MCF 10A (cell line): ENCODE measurements at regions not wholly inside any gene's neighbourhood (a gene's known extent, or its start where the extent isn't known, plus 50 kb on each side); places are given as distances from the start of the nearest gene placed in this dataset.

ENCODE experiments used
- BruUV-seq: library from RNA; stranded (reverse); fragments of 400-500 nt; replicated peaks from 2 replicates; lab custom pipeline; 2021; lab: Mats Ljungman, UMichigan
- CTCF ChIA-PET: fragments of 300-600 bp; sonication (Branson Sonifier 250); formaldehyde crosslinking; extraction: SDS; loops from one replicate; lab custom pipeline; 2021; ENCODE audit warnings: antibody characterized with exemption, inconsistent platforms; lab: Yijun Ruan, JAX
- POLR2A ChIA-PET: fragments of 300-600, 350-650 bp; sonication (Branson Sonifier 250); formaldehyde crosslinking; extraction: SDS; loops from one replicate; lab custom pipeline; 2020; ENCODE audit warnings: antibody characterized with exemption, inconsistent platforms; lab: Yijun Ruan, JAX
- DNase-seq: peaks from one replicate; pipeline ENCODE4 v3.0.0-alpha.2; 2018; ENCODE audit not compliant: unreplicated experiment
- H3K27ac Mint-ChIP-seq: one replicate; pipeline ENCODE4 v1.8.0; 2022; ENCODE audit warnings: mild to moderate bottlenecking, low read depth, mixed read lengths; ENCODE audit not compliant: unreplicated experiment
- H3K27me3 Mint-ChIP-seq: one replicate; pipeline ENCODE4 v1.8.0; 2022; ENCODE audit warnings: mixed read lengths; ENCODE audit not compliant: insufficient read depth, unreplicated experiment
- H3K36me3 Mint-ChIP-seq: one replicate; pipeline ENCODE4 v1.8.0; 2022; ENCODE audit warnings: mild to moderate bottlenecking, moderate library complexity, mixed read lengths; ENCODE audit not compliant: insufficient read depth, unreplicated experiment
- H3K4me1 Mint-ChIP-seq: one replicate; pipeline ENCODE4 v1.8.0; 2022; ENCODE audit warnings: mixed read lengths; ENCODE audit not compliant: insufficient read depth, unreplicated experiment
- H3K4me3 Mint-ChIP-seq: one replicate; pipeline ENCODE4 v1.8.0; 2022; ENCODE audit warnings: mild to moderate bottlenecking, moderate library complexity, mixed read lengths; ENCODE audit not compliant: unreplicated experiment
- H3K9me3 Mint-ChIP-seq: one replicate; pipeline ENCODE4 v1.8.0; 2022; ENCODE audit warnings: mixed read lengths; ENCODE audit not compliant: unreplicated experiment
- intact Hi-C: fragments of 100-400 bp; cut with micrococcal nuclease; formaldehyde crosslinking; loops from 2 replicates; pipeline ENCODE4 v1.14.1; 2022
- TF ChIP-seq, protein P1 (sequence below): fragments of 200-600 bp; IDR thresholded peaks from one replicate; pipeline ENCODE4 v1.8.0; 2022; ENCODE audit warnings: antibody characterized with exemption, mild to moderate bottlenecking; ENCODE audit not compliant: unreplicated experiment

DNA sequence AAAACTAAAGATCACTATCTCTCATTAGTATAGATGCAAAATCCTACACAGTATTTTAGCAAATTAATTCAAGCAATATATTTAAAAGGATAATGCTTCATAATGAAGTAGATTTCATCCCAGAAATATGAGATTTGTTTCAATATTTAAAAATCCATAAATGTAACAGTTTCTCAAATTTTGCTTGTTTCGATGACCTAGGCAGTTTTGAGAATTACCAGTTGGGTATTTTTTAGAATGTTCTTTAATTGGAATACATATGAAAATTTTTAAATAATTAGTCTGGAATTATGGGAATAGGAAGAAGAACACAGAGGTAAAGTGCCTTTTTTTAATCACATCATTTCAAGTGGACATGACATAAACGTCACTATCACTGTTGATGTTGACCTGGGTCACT, 192.3 kb downstream of the FBXO8 start:
- TF ChIP-seq, protein P1, sequence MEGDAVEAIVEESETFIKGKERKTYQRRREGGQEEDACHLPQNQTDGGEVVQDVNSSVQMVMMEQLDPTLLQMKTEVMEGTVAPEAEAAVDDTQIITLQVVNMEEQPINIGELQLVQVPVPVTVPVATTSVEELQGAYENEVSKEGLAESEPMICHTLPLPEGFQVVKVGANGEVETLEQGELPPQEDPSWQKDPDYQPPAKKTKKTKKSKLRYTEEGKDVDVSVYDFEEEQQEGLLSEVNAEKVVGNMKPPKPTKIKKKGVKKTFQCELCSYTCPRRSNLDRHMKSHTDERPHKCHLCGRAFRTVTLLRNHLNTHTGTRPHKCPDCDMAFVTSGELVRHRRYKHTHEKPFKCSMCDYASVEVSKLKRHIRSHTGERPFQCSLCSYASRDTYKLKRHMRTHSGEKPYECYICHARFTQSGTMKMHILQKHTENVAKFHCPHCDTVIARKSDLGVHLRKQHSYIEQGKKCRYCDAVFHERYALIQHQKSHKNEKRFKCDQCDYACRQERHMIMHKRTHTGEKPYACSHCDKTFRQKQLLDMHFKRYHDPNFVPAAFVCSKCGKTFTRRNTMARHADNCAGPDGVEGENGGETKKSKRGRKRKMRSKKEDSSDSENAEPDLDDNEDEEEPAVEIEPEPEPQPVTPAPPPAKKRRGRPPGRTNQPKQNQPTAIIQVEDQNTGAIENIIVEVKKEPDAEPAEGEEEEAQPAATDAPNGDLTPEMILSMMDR, result no peak
- POLR2A ChIA-PET, result no interaction called here
- no TSS peak for BruUV-seq
- CTCF ChIA-PET, result no interaction called here
- Mint-ChIP-seq H3K27me3 (peaks cover 39% of the 10 kb centered on the region), H3K4me1 (no peaks in the 10 kb centered on the region), H3K27ac (no peak overlapping the region), H3K4me3 (no peak overlapping the region), H3K36me3 (no peaks in the 10 kb centered on the region), H3K9me3 (no peaks in the 10 kb centered on the region)
- no peak for DNase-seq
- intact Hi-C loops, result no loop called here

DNA sequence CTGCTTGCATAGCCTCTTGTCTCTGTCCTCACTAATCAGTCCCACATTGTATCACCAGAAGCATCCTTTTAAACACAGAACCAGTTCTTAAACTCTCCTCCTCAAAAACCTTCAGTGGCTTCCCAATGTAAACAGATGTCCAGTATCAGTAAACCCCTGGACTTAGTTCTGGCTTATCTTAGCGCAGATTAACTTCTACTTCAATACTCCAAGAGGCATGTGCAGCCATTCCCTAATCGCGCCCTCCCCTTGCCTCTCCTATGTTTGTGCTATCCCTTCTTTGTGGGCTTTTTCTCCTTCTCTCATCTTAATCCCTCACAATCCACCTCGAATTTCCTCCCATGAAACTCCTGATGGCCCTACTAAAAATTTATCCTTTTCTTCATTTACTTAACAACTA, 193.8 kb downstream of the FBXO8 start:
- TF ChIP-seq, protein P1, result no peak
- H3K4me1 Mint-ChIP-seq, result no peaks in the 10 kb centered on the region
- CTCF ChIA-PET, result interaction anchor here (0.7 kb wide), 1 partner anchor 269 kb away, joined by 3 read pairs; no protein-coding TSS in a partner anchor
- no peak overlapping the region for H3K4me3 Mint-ChIP-seq
- BruUV-seq, result no TSS peak
- intact Hi-C loops, result no loop called here
- H3K27ac Mint-ChIP-seq, result no peak overlapping the region
- no peak for DNase-seq
- POLR2A ChIA-PET, result no interaction called here
- H3K9me3 Mint-ChIP-seq, result no peaks in the 10 kb centered on the region
- no peaks in the 10 kb centered on the region for H3K36me3 Mint-ChIP-seq
- peaks cover 47% of the 10 kb centered on the region for H3K27me3 Mint-ChIP-seq

DNA sequence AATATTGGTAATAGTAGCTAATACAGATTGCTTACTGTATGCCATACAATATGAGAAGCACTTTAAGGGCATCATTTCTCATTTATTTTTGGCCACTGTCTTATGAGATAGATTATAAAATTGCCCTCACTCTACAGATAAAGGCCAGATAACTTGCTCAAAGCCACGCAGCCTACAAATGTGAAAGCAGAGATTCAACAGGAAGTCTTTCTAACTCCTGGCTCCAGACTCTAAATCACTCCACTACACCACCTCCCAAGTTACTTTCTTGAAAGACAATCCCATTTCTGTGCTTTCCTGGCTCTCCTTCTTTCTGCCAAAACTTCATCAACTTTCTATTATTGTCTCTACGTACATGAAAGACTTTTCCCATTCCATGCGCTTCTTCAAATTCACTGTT, 194.7 kb downstream of the FBXO8 start:
- peaks cover 56% of the 10 kb centered on the region for H3K27me3 Mint-ChIP-seq
- H3K9me3 Mint-ChIP-seq, result no peaks in the 10 kb centered on the region
- H3K36me3 Mint-ChIP-seq, result no peaks in the 10 kb centered on the region
- no peak overlapping the region for H3K27ac Mint-ChIP-seq
- ChIA-PET POLR2A (no interaction called here), CTCF (no interaction called here)
- no peak overlapping the region for H3K4me3 Mint-ChIP-seq
- H3K4me1 Mint-ChIP-seq, result no peaks in the 10 kb centered on the region
- no TSS peak for BruUV-seq
- TF ChIP-seq, protein P1, result no peak
- intact Hi-C loops, result no loop called here
- no peak for DNase-seq

DNA sequence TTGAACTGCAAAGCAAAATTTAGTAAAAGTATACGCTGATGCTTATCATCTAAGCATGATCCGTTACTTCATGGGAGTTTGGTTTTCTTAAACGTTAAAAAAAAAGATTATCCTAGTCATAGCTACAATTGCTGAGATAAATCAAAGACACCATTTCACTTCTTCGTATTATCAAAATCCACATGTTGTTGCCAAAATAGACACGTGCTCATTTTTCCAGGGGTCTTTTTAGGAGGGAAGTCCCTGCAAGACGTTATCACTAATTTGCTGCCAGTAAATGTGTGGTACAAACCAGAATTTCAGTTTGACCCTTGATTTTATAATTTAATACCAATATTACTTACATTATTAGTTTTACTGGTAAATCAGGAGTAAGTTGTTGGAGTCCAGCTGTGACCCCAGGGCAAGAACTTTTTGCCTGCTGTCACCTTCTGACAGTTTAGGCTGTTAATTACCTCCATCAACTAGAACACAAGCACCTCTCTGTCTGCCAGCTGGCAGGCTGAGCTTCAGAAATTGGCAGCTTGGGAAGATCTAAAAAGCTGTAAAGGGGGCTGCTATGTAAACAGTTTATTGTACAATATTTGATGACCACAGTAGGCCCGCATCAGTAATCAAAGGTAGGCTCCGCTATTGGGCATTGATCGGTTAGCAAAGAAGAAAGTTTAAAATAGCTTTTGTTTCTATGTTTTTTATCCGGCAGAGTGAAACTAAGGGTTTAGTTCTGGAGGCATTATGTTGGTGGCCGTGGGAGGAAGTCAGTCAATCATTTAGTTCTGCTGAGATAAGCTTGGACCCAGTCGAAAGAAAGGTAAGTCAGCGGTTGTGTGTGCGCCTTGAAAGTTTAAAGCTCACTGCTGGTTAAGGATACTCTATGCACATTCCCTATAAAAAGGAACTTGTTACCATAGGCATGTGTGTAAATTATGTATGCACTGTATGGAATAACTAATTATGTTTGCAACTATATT, 196.4 kb downstream of the FBXO8 start:
- Mint-ChIP-seq H3K27me3 (peaks cover 59% of the 10 kb centered on the region), H3K9me3 (no peaks in the 10 kb centered on the region)
- no TSS peak for BruUV-seq

More for the DNA sequence above, 196.4 kb downstream of the FBXO8 start:
- POLR2A ChIA-PET, result interaction anchor here (0.8 kb wide), 1 partner anchor 16 kb away, joined by 4 read pairs; no protein-coding TSS in a partner anchor
- CTCF ChIA-PET, result interaction anchor here (0.8 kb wide), 1 partner anchor 13 kb away, joined by 3 read pairs; no protein-coding TSS in a partner anchor
- no peaks in the 10 kb centered on the region for H3K4me1 Mint-ChIP-seq
- no peaks in the 10 kb centered on the region for H3K36me3 Mint-ChIP-seq
- TF ChIP-seq, protein P1, result no peak
- no peak for DNase-seq
- H3K4me3 Mint-ChIP-seq, result no peak overlapping the region
- intact Hi-C loops, result no loop called here
- H3K27ac Mint-ChIP-seq, result no peak overlapping the region
